Ascending aorta (tissue), 2 donors: ENCODE measurements at regions not wholly inside any gene's neighbourhood (a gene's known extent, or its start where the extent isn't known, plus 50 kb on each side); places are given as distances from the start of the nearest gene placed in this dataset.
"Not testable (repeated sequence)": the region's sequence is repeated elsewhere in the genome, so short reads cannot be mapped to it uniquely, and the experiment has no call there.

ENCODE experiments used
- DNase-seq, 2 donors: peaks; one replicate each; pipeline ENCODE4 v3.0.0-alpha.2; 2019; ENCODE audit warnings: low spot score in 2 of 2
- H3K27ac ChIP-seq, 2 donors: fragments of 200-600 bp; sonication (generic); one replicate each; pipeline ENCODE4 v1.5.1; 2016 to 2017; ENCODE audit warnings: mild to moderate bottlenecking in 1 of 2
- H3K27me3 ChIP-seq: fragments of 200-600 bp; sonication (generic); one replicate; pipeline ENCODE4 v1.5.1; 2017
- H3K36me3 ChIP-seq, 2 donors: fragments of 200-600 bp; sonication (generic); one replicate each; pipeline ENCODE4 v1.5.1; 2016
- H3K4me1 ChIP-seq, 2 donors: fragments of 200-600 bp; sonication (generic); one replicate each; pipeline ENCODE4 v1.5.1; 2016 to 2017; ENCODE audit warnings: mild to moderate bottlenecking in 1 of 2
- H3K4me3 ChIP-seq, 2 donors: fragments of 200-600 bp; sonication (generic); one replicate each; pipeline ENCODE4 v1.5.1; 2016 to 2017; ENCODE audit warnings: mild to moderate bottlenecking in 1 of 2
- H3K9me3 ChIP-seq, 2 donors: fragments of 200-600 bp; sonication (generic); one replicate each; pipeline ENCODE4 v1.5.1; 2016
- intact Hi-C: fragments of 100-400 bp; cut with DNase I; formaldehyde crosslinking; loops from one replicate; pipeline ENCODE4 v1.15.1; 2023
- TF ChIP-seq, protein P1 (sequence below), 3 experiments: fragments of 200-600 bp in 2 of 3; fragments of 450-650 bp in 1 of 3; sonication (generic) in 2 of 3; IDR thresholded peaks; one replicate each; pipeline ENCODE4 v1.5.1; 2016 to 2019; ENCODE audit warnings: antibody characterized with exemption in 3 of 3, mild to moderate bottlenecking in 1 of 3, moderate library complexity in 1 of 3

DNA sequence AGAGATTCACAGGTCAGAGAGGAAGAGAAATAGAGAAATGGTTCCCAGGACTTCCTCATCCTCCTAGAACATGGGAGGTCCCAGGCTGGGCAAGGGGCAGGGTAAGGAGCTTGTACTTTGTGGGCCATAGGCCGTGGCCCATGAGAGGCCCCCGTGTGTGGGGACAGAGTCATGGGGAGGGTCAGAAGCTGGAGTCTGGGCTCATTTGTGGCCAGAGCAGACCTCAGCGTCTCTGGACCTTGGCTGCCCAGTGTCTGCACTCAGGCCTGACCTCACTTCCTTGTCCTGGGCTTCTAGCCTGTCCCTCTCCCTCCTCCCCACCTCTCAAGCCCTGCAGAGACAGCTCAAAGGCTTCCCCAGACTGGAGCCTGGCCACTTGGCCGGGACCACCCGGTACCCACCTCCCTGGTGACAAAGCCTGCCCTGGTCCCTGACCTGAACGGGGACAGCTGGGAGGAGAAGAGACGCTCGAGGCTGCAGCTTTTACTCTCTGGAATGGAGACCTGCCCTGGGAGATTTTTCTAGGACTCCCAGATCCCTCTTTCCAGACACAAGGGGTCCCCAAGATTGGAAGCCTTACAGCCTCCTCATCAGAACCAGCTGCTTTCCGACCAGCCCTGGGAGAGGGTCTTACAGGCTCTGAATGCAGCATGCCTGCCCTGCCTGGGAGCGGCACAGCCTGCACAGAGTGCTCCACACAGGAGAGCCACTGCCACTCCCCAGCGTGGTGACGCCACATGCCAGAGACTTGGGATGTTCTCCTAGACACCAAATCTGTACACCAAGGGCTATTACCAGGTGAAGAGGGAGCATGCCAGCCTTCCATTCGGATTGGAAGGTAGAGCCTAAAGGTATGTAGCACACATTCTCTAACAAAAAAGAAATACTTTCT lies 569.0 kb upstream of the B3GAT1 start:
- no peak overlapping the region for H3K27ac ChIP-seq
- no peak overlapping the region for H3K4me3 ChIP-seq
- no peaks in the 10 kb centered on the region for H3K27me3 ChIP-seq
- no peaks in the 10 kb centered on the region for H3K9me3 ChIP-seq
- H3K4me1 ChIP-seq = no peaks in the 10 kb centered on the region
- TF ChIP-seq, protein P1, sequence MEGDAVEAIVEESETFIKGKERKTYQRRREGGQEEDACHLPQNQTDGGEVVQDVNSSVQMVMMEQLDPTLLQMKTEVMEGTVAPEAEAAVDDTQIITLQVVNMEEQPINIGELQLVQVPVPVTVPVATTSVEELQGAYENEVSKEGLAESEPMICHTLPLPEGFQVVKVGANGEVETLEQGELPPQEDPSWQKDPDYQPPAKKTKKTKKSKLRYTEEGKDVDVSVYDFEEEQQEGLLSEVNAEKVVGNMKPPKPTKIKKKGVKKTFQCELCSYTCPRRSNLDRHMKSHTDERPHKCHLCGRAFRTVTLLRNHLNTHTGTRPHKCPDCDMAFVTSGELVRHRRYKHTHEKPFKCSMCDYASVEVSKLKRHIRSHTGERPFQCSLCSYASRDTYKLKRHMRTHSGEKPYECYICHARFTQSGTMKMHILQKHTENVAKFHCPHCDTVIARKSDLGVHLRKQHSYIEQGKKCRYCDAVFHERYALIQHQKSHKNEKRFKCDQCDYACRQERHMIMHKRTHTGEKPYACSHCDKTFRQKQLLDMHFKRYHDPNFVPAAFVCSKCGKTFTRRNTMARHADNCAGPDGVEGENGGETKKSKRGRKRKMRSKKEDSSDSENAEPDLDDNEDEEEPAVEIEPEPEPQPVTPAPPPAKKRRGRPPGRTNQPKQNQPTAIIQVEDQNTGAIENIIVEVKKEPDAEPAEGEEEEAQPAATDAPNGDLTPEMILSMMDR (IDR thresholded peaks at IDR 0.05) = no peak
- no peaks in the 10 kb centered on the region for H3K36me3 ChIP-seq
- intact Hi-C loops = no loop called here
- no peak for DNase-seq

DNA sequence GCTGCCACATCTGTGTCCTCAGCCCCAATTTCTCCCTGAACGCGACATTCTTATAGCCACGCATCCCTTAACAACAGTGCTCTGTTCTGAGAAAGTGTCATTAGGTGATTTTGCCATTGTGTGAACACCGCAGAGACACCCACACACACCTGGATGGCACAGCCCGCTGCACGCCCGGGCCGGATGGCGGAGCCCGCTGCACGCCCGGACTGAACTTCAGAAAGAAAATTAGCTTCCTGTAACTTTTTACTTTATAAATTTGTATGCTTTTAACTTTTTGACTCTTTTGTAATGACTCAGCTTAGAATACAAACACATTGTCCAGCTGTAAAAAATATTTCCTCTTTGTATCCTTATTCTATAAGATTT lies 567.0 kb upstream of the B3GAT1 start:
- DNase-seq, intact Hi-C loops: not testable (repeated sequence)

DNA sequence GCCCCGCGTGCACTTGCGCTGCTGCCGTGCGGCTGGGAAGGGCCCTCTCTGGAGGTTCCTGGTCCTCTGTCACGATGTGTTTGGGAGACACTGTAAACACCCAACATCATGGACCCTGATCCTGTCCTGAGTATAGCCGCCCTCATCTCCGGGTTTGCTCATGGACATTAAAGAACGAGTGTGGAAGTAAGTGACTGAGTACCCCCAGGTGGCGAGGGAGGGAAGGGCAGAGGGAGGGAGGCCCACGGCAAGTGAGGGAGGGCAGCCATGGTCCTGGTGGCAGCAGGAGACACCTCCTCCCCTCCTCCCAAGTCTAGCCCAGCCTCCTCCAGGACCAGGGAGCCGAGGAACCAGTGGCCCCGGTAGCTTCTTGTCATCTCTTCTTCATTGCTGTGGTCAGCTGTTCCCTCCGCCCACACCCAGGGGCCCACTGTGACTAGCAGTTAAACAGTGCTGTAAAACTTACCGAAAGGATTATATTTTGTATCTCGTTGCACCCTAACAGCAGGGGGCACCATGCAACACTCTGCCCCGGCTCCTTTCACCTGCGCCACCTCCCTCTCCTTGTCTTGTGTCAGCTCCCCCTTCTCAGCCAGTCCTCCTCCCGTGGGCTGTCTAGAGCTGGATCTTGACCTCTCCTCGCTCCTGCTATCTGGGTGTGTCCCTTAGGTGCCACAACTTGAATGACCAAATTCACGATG lies 566.5 kb upstream of the B3GAT1 start:
- no peak for DNase-seq
- TF ChIP-seq, protein P1 (IDR thresholded peaks at IDR 0.05) = peak in 2 of 3 experiments; percentile 21 to 37
- Histone ChIP-seq H3K4me3 (no peak overlapping the region), H3K9me3 (no peaks in the 10 kb centered on the region), H3K27ac (no peak overlapping the region), H3K27me3 (no peaks in the 10 kb centered on the region), H3K36me3 (no peaks in the 10 kb centered on the region), H3K4me1 (no peaks in the 10 kb centered on the region)
- intact Hi-C loops = no loop called here

More for the DNA sequence above, 567.0 kb upstream of the B3GAT1 start:
- not testable (repeated sequence) for H3K27me3 ChIP-seq, H3K4me1 ChIP-seq, H3K27ac ChIP-seq, H3K36me3 ChIP-seq, H3K9me3 ChIP-seq, H3K4me3 ChIP-seq

DNA sequence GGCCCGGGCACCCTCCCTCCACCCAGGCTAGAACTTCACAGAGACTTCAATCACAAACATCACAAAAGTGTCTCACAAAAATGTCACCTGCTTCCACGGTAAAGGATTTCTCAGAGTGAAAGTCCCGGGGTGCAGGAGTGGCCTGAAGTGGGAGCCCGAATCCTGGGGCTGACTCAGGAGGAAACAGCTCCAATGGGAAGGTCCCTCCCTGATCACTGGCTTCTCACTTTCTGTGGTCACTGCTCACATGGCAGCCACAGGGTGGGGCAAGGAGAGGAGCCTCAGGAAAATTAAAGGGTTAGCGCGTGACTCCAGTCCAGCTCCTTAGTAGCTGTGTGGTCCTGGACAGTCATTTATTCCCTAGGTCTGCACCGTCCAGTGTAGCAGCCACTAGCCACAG lies 564.5 kb upstream of the B3GAT1 start:
- TF ChIP-seq, protein P1 (IDR thresholded peaks at IDR 0.05) = no peak
- no peaks in the 10 kb centered on the region for H3K9me3 ChIP-seq
- no peak for DNase-seq
- no peak overlapping the region for H3K4me3 ChIP-seq
- no peak overlapping the region for H3K27ac ChIP-seq
- H3K27me3 ChIP-seq = no peaks in the 10 kb centered on the region
- intact Hi-C loops = loop anchor here (2.0 kb wide), 1 partner anchor 108 kb away; no protein-coding TSS in a partner anchor
- H3K36me3 ChIP-seq = no peaks in the 10 kb centered on the region
- no peaks in the 10 kb centered on the region for H3K4me1 ChIP-seq

DNA sequence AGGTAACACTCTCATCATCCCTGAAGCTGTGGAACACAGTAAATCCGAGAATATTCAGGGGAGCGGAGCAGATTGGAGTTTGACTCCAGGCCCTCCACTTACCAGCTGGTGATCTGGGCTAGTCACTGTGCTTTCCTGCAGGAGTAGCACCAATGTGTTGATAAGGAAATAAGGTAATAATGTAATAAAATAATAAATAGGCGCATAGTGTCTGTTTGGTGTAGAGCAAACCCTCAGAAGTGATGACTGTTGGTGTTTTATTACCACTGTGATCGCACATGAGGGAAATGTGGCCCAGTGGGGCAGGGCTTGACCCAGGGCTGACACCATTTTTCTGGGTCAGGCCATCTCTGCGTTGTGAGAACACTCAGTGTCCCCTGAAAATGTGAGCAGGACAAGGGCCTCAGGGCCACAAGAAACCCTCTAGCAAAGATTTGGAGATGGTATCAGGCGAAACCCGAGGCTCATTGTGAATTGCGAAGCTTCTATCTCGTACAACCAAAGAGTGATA lies 563.9 kb upstream of the B3GAT1 start:
- Histone ChIP-seq H3K4me1 (no peaks in the 10 kb centered on the region), H3K27me3 (no peaks in the 10 kb centered on the region), H3K4me3 (no peak overlapping the region), H3K27ac (no peak overlapping the region), H3K9me3 (no peaks in the 10 kb centered on the region), H3K36me3 (no peaks in the 10 kb centered on the region)
- no peak for DNase-seq
- intact Hi-C loops = loop anchor here (2.0 kb wide), 1 partner anchor 107 kb away; no protein-coding TSS in a partner anchor
- TF ChIP-seq, protein P1 (IDR thresholded peaks at IDR 0.05) = no peak

DNA sequence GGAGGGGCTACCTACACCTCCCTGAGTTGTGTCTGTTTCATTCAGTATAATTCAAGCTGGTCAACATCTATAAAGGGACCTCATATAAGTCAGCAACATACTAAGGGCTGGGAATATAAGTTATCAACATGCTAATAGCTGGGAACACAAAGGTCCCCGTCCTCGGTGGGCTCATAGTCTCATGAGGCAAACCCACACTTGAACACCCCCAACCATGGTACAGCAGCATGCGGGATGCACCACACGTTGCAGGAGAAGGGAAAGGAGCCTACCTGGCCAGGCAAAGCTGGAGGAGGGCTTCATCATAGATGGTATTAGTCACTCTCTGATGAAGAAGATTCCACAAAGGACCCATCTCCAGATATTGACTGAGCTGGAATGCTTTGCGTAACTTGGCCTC lies 561.8 kb upstream of the B3GAT1 start:
- no peaks in the 10 kb centered on the region for H3K36me3 ChIP-seq
- intact Hi-C loops = no loop called here
- H3K9me3 ChIP-seq = no peaks in the 10 kb centered on the region
- TF ChIP-seq, protein P1 (IDR thresholded peaks at IDR 0.05) = no peak
- DNase-seq = no peak
- no peak overlapping the region for H3K4me3 ChIP-seq
- H3K4me1 ChIP-seq = no peaks in the 10 kb centered on the region
- no peak overlapping the region for H3K27ac ChIP-seq
- H3K27me3 ChIP-seq = no peaks in the 10 kb centered on the region
